Naive thymus-derived CD8-positive, alpha-beta T cell (primary cell): ENCODE measurements at regions not wholly inside any gene's neighbourhood (a gene's known extent, or its start where the extent isn't known, plus 50 kb on each side); places are given as distances from the start of the nearest gene placed in this dataset.

Source experiments
- ATAC-seq, 2 donors: fragments of 150-1000 bp; cut with Tn5 transposase in 1 of 2; sonication (Bioruptor Pico), chemical (Tn5 transposase) in 1 of 2; 1 replicate in 1 of 2; 2 replicates in 1 of 2; pipeline ENCODE4 v1.10.0; 2021; ENCODE audit warnings: mild to moderate bottlenecking in 2 of 2, moderate library complexity in 2 of 2
- POLR2A ChIA-PET: fragments of 350-600 bp; sonication (Branson Sonifier 250); formaldehyde crosslinking; loops from one replicate; lab custom pipeline; 2021; ENCODE audit warnings: antibody characterized with exemption; lab: Charles Lee
- DNase-seq, 10 donors: peaks; one replicate each; pipeline versions ENCODE4 v3.0.0 to v3.0.0-alpha.2; 2020 to 2022
- H3K27ac Mint-ChIP-seq, 10 donors: one replicate each; pipeline ENCODE4 v1.8.0; 2020 to 2022; ENCODE audit warnings: mild to moderate bottlenecking in 10 of 10, mixed read lengths in 10 of 10, moderate library complexity in 4 of 10, inconsistent platforms in 1 of 10
- H3K27me3 Mint-ChIP-seq, 5 donors: one replicate each; pipeline ENCODE4 v1.8.0; 2021 to 2022; ENCODE audit warnings: mixed read lengths in 5 of 5
- H3K36me3 Mint-ChIP-seq, 3 donors: one replicate each; pipeline ENCODE4 v1.8.0; 2020 to 2022; ENCODE audit warnings: mixed read lengths in 3 of 3, mild to moderate bottlenecking in 2 of 3, inconsistent platforms in 1 of 3
- H3K4me1 Mint-ChIP-seq, 4 donors: one replicate each; pipeline ENCODE4 v1.8.0; 2021 to 2022; ENCODE audit warnings: mixed read lengths in 4 of 4
- H3K4me3 Mint-ChIP-seq, 10 donors: one replicate each; pipeline ENCODE4 v1.8.0; 2020 to 2022; ENCODE audit warnings: mild to moderate bottlenecking in 10 of 10, mixed read lengths in 10 of 10, moderate library complexity in 6 of 10, inconsistent platforms in 1 of 10
- H3K9me3 Mint-ChIP-seq, 9 donors: one replicate each; pipeline ENCODE4 v1.8.0; 2020 to 2022; ENCODE audit warnings: mixed read lengths in 9 of 9, mild to moderate bottlenecking in 3 of 9, inconsistent platforms in 1 of 9, moderate library complexity in 1 of 9

- Mint-ChIP-seq H3K4me1 (no peaks in the 10 kb centered on the region), H3K27me3 (no peaks in the 10 kb centered on the region), H3K9me3 (peaks cover 0 to 6% (median 0%) of the 10 kb centered on the region in 9 donors), H3K4me3 (no peak overlapping the region), H3K27ac (no peak overlapping the region), H3K36me3 (no peaks in the 10 kb centered on the region)
- POLR2A ChIA-PET = no interaction called here
- DNase-seq (no peak), ATAC-seq (no peak)
Observed at GRCh38 chr3:22537560-22537959, 665.6 kb upstream of the UBE2E2 start.

GRCh38 chr3:22542311-22542710, 660.8 kb upstream of the UBE2E2 start:
- Mint-ChIP-seq H3K27ac (no peak overlapping the region), H3K9me3 (peaks cover 0 to 6% (median 0%) of the 10 kb centered on the region in 9 donors), H3K36me3 (no peaks in the 10 kb centered on the region), H3K27me3 (peaks cover 0 to 3% (median 0%) of the 10 kb centered on the region in 5 donors), H3K4me3 (no peak overlapping the region), H3K4me1 (no peaks in the 10 kb centered on the region)
- ATAC-seq = no peak
- DNase-seq = no peak
- POLR2A ChIA-PET = no interaction called here

DNA sequence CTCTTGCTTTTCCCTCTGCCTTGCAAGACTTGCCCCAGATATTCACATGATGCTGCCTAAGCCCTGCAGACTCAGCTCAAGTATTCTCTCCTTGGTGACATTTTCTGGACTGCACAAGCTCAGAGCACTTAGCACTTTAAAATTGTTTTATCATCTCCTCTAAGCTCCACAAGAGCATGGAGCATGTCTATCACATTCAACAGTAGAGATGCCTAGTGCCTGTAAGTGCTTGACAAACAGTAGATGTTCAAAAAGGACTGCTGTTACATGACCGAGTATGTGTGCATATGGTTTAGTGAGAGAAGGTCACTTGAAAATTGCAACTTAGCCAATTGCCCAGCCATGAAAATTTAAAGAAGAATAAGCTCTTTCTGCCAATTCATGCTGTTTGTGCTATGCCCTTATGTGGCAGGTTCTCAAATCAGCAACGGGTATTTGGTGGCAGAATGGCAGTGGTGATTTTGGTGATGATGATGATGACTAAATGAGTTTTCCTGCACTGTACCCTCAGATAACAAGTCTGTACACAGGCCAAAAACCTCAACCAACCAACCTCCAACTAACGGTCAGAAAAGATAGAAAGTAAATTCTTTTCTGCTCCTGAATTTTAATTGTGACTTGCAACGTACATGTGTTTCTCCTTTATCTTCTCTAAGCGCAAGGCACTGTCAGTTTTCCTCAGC, 647.2 kb upstream of the UBE2E2 start:
- Mint-ChIP-seq H3K9me3 (no peaks in the 10 kb centered on the region), H3K27ac (no peak overlapping the region), H3K27me3 (no peaks in the 10 kb centered on the region), H3K4me1 (no peaks in the 10 kb centered on the region), H3K4me3 (no peak overlapping the region), H3K36me3 (no peaks in the 10 kb centered on the region)
- DNase-seq (no peak), ATAC-seq (no peak)
- POLR2A ChIA-PET = no interaction called here

GRCh38 chr3:22565393-22565792, 637.7 kb upstream of the UBE2E2 start:
- Mint-ChIP-seq H3K27ac (no peak overlapping the region), H3K4me3 (no peak overlapping the region), H3K36me3 (no peaks in the 10 kb centered on the region), H3K9me3 (no peaks in the 10 kb centered on the region), H3K4me1 (peaks cover 0 to 2% (median 0%) of the 10 kb centered on the region in 4 donors), H3K27me3 (peaks cover 0 to 3% (median 0%) of the 10 kb centered on the region in 5 donors)
- DNase-seq = no peak
- POLR2A ChIA-PET = no interaction called here
- no peak for ATAC-seq

DNA sequence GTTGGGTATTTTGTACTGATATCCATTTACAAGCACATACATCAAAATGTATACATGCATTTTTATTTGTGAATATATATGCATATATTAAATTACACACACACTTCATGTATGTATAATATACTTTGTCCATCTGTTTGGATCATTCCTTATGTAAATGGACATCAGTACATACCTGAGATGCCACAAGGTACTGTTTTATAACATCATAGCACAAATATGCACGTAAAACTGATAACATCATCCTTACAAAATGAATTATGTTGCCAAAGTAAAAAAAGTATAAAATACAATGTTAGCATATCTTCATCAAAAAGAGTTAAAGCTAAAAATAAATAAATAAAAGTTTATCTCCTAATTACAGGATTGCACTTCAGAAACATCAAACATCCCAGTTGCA, 634.8 kb upstream of the UBE2E2 start:
- H3K36me3 Mint-ChIP-seq = no peaks in the 10 kb centered on the region
- DNase-seq = no peak
- no peaks in the 10 kb centered on the region for H3K9me3 Mint-ChIP-seq
- peaks cover 0 to 3% (median 0%) of the 10 kb centered on the region in 5 donors for H3K27me3 Mint-ChIP-seq
- H3K4me3 Mint-ChIP-seq = no peak overlapping the region
- POLR2A ChIA-PET = no interaction called here
- H3K4me1 Mint-ChIP-seq = peaks cover 0 to 2% (median 0%) of the 10 kb centered on the region in 4 donors
- ATAC-seq = no peak
- H3K27ac Mint-ChIP-seq = no peak overlapping the region

GRCh38 chr3:22569570-22569969, 633.6 kb upstream of the UBE2E2 start:
- H3K4me1 Mint-ChIP-seq = no peaks in the 10 kb centered on the region
- no peaks in the 10 kb centered on the region for H3K36me3 Mint-ChIP-seq
- POLR2A ChIA-PET = no interaction called here
- no peak for DNase-seq
- no peak overlapping the region for H3K27ac Mint-ChIP-seq
- no peak for ATAC-seq
- no peaks in the 10 kb centered on the region for H3K9me3 Mint-ChIP-seq
- H3K27me3 Mint-ChIP-seq = peaks cover 0 to under 1% (median 0%) of the 10 kb centered on the region in 5 donors
- H3K4me3 Mint-ChIP-seq = no peak overlapping the region

DNA sequence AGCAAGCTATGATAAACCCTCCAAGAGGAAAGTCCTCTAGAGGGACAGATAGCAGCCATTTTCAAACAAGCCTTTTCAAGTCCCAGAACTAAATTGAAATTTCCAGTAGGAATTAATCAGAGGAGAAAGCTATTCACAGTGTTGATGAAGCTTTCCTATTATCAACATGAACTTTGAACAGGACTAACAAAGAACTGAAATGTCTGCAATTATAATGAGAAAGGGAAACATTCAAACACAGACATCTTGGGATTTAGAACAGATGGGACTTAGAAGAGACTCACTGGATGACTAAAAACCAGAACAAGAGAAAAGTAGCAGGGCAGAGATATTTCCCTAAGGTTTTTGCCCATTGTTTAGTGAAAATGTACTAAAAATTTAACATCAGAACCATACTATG, 622.1 kb upstream of the UBE2E2 start:
- Mint-ChIP-seq H3K27me3 (no peaks in the 10 kb centered on the region), H3K4me3 (no peak overlapping the region), H3K4me1 (no peaks in the 10 kb centered on the region), H3K9me3 (peaks cover 0 to 8% (median 0%) of the 10 kb centered on the region in 9 donors), H3K36me3 (no peaks in the 10 kb centered on the region), H3K27ac (no peak overlapping the region)
- POLR2A ChIA-PET = no interaction called here
- DNase-seq (no peak), ATAC-seq (no peak)

- Mint-ChIP-seq H3K9me3 (peaks cover 0 to 8% (median 0%) of the 10 kb centered on the region in 9 donors), H3K4me3 (no peak overlapping the region), H3K27ac (no peak overlapping the region), H3K36me3 (no peaks in the 10 kb centered on the region), H3K4me1 (no peaks in the 10 kb centered on the region), H3K27me3 (no peaks in the 10 kb centered on the region)
- DNase-seq = no peak
- ATAC-seq = no peak
- POLR2A ChIA-PET = no interaction called here
Observed at GRCh38 chr3:22582266-22582665, 620.9 kb upstream of the UBE2E2 start.

- POLR2A ChIA-PET = no interaction called here
- no peak for ATAC-seq
- Mint-ChIP-seq H3K27ac (no peak overlapping the region), H3K36me3 (no peaks in the 10 kb centered on the region), H3K27me3 (no peaks in the 10 kb centered on the region), H3K4me1 (no peaks in the 10 kb centered on the region), H3K9me3 (peaks cover 0 to 8% (median 0%) of the 10 kb centered on the region in 9 donors), H3K4me3 (no peak overlapping the region)
- DNase-seq = no peak
Observed at GRCh38 chr3:22585504-22585903, 617.6 kb upstream of the UBE2E2 start.

DNA sequence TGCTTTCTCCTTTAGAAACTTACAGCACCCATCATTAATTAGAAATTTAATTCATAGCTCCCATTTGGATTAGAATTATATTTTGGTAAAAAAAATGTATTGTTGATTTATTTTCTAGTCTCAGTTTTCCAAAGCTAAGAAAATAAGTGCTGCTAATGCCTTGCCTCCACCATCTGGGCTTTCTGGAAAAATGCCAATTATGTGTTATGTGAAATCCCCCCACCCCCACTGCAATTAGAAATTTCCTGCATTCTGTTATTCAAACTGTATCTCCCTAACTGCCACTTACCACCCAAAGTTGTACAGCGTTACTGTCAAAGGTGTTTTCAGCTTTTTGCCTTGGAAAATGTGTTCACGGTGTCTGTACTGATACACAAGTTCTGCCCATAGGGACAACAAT, 617.2 kb upstream of the UBE2E2 start:
- peaks cover 0 to 8% (median 0%) of the 10 kb centered on the region in 9 donors for H3K9me3 Mint-ChIP-seq
- no peaks in the 10 kb centered on the region for H3K4me1 Mint-ChIP-seq
- H3K36me3 Mint-ChIP-seq = no peaks in the 10 kb centered on the region
- no peaks in the 10 kb centered on the region for H3K27me3 Mint-ChIP-seq
- ATAC-seq (no peak), DNase-seq (no peak)
- H3K4me3 Mint-ChIP-seq = no peak overlapping the region
- H3K27ac Mint-ChIP-seq = no peak overlapping the region
- POLR2A ChIA-PET = no interaction called here

GRCh38 chr3:22587446-22587845, 615.7 kb upstream of the UBE2E2 start:
- DNase-seq (no peak), ATAC-seq (no peak)
- no peak overlapping the region for H3K27ac Mint-ChIP-seq
- H3K27me3 Mint-ChIP-seq = no peaks in the 10 kb centered on the region
- H3K9me3 Mint-ChIP-seq = peaks cover 0 to 8% (median 0%) of the 10 kb centered on the region in 9 donors
- no peak overlapping the region for H3K4me3 Mint-ChIP-seq
- POLR2A ChIA-PET = no interaction called here
- no peaks in the 10 kb centered on the region for H3K36me3 Mint-ChIP-seq
- H3K4me1 Mint-ChIP-seq = no peaks in the 10 kb centered on the region

DNA sequence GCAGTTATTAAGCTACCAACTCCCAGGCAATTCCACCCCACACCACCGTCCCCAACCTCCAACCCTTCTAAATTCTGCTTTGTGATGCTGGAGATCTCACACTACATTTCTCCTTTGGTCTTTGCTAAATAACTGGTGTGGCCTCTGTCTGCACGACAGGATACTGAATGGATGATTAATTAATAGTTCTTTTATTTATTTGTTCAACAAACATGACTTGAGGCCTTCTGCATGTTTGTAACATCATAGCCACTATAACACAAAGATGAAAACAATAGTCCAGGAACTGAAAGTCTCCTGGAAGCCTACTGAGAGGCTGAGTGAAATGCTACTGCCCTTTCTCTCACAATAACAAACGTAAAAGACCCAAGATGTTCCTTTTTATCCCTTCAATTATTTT, 609.5 kb upstream of the UBE2E2 start:
- Mint-ChIP-seq H3K4me3 (no peak overlapping the region), H3K4me1 (no peaks in the 10 kb centered on the region), H3K9me3 (peaks cover 0 to 24% (median 4%) of the 10 kb centered on the region in 9 donors), H3K27me3 (peaks cover 0 to 3% (median 0%) of the 10 kb centered on the region in 5 donors), H3K27ac (no peak overlapping the region), H3K36me3 (peaks cover 0 to 6% (median 0%) of the 10 kb centered on the region in 3 donors)
- no peak for DNase-seq
- no peak for ATAC-seq
- POLR2A ChIA-PET = no interaction called here

DNA sequence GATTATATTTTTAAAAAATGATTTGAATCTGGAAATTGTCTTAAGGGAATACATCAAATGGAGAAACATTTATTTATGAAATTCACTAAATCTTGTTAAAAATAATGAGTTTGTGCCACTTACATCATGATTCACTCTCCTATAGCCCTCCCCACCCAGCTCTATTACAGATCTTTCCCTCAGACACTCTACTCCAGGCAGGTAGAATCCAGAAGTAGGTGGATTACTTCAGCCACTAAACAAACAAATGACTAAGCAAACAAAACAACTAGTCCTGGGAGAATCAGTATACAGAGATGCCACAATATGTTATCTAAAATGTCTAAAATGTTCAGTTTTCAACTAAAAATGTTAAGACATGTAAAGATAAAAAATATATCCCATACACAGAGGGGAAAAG, 608.1 kb upstream of the UBE2E2 start:
- Mint-ChIP-seq H3K4me3 (no peak overlapping the region), H3K27me3 (peaks cover 0 to 3% (median 0%) of the 10 kb centered on the region in 5 donors), H3K27ac (no peak overlapping the region), H3K9me3 (peaks cover 0 to 24% (median 4%) of the 10 kb centered on the region in 9 donors), H3K4me1 (no peaks in the 10 kb centered on the region), H3K36me3 (peaks cover 0 to 6% (median 0%) of the 10 kb centered on the region in 3 donors)
- ATAC-seq (no peak), DNase-seq (no peak)
- POLR2A ChIA-PET = no interaction called here

DNA sequence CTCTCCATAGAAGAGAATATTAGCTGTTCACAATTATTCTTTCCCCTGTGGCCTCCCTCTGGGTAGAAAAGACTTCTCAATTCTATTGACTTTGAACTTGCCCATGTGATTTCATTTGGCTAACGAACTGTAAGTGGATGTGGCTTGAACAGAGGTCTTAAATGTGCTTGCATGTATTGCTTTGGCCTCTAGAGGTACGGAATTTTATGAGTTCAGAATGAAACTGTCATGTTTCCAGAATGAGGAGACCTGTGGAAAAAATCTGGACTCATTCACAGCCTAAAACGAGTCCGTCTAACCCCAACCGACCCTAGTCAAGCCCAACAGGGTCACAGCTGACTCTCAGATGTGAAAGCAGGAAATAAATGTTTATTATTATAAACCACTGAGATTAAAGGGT, 596.7 kb upstream of the UBE2E2 start:
- Mint-ChIP-seq H3K27me3 (peaks cover 0 to 6% (median 0%) of the 10 kb centered on the region in 5 donors), H3K4me1 (no peaks in the 10 kb centered on the region), H3K4me3 (no peak overlapping the region), H3K27ac (no peak overlapping the region), H3K36me3 (no peaks in the 10 kb centered on the region), H3K9me3 (peaks cover 0 to 6% (median 0%) of the 10 kb centered on the region in 9 donors)
- POLR2A ChIA-PET = no interaction called here
- no peak for ATAC-seq
- DNase-seq = no peak
